ENCODE measurements at regions not wholly inside any gene's neighbourhood (a gene's known extent, or its start where the extent isn't known, plus 50 kb on each side); places are given as distances from the start of the nearest gene placed in this dataset.

GRCh38 chr4:122973465-122973864, 51.1 kb upstream of the NUDT6 start:
- no peak for TF ChIP-seq CTCF (IDR thresholded peaks at IDR 0.05; ENCODE audit: low read length, missing control alignments)
- no peak for DNase-seq (ENCODE audit: low read depth)
- no peak overlapping the region for H3K4me3 ChIP-seq (replicated peaks; ENCODE audit: low read depth, low read length)

GRCh38 chr4:122976111-122976510, 53.7 kb upstream of the NUDT6 start:
- no peak for TF ChIP-seq CTCF (IDR thresholded peaks at IDR 0.05; ENCODE audit: low read length, missing control alignments)
- DNase-seq (ENCODE audit: low read depth) = no peak
- no peak overlapping the region for H3K4me3 ChIP-seq (replicated peaks; ENCODE audit: low read depth, low read length)

GRCh38 chr4:122977103-122977502, 54.7 kb upstream of the NUDT6 start:
- TF ChIP-seq CTCF (IDR thresholded peaks at IDR 0.05; ENCODE audit: low read length, missing control alignments) = no peak
- no peak for DNase-seq (ENCODE audit: low read depth)

GRCh38 chr4:122978109-122978508, 55.7 kb upstream of the NUDT6 start:
- no peak for TF ChIP-seq CTCF (IDR thresholded peaks at IDR 0.05; ENCODE audit: low read length, missing control alignments)
- no peak for DNase-seq (ENCODE audit: low read depth)
- H3K4me3 ChIP-seq (replicated peaks; ENCODE audit: low read depth, low read length) = no peak overlapping the region

More at GRCh38 chr4:122977103-122977502, 54.7 kb upstream of the NUDT6 start:
- no peak overlapping the region for H3K4me3 ChIP-seq (replicated peaks; ENCODE audit: low read depth, low read length)

- no peak for DNase-seq (ENCODE audit: low read depth)
- TF ChIP-seq CTCF (IDR thresholded peaks at IDR 0.05; ENCODE audit: low read length, missing control alignments) = no peak
- no peak overlapping the region for H3K4me3 ChIP-seq (replicated peaks; ENCODE audit: low read depth, low read length)
Observed at GRCh38 chr4:122978789-122979188, 56.4 kb upstream of the NUDT6 start.

- DNase-seq (ENCODE audit: low read depth) = peak; percentile 35
- no peak overlapping the region for H3K4me3 ChIP-seq (replicated peaks; ENCODE audit: low read depth, low read length)
- no peak for TF ChIP-seq CTCF (IDR thresholded peaks at IDR 0.05; ENCODE audit: low read length, missing control alignments)
Observed at GRCh38 chr4:122980860-122981259, 58.5 kb upstream of the NUDT6 start.

- no peak overlapping the region for H3K4me3 ChIP-seq (replicated peaks; ENCODE audit: low read depth, low read length)
- no peak for TF ChIP-seq CTCF (IDR thresholded peaks at IDR 0.05; ENCODE audit: low read length, missing control alignments)
- no peak for DNase-seq (ENCODE audit: low read depth)
Observed at GRCh38 chr4:122988696-122989095, 66.3 kb upstream of the NUDT6 start.
